Testis (tissue), 2 donors: ENCODE measurements at regions not wholly inside any gene's neighbourhood (a gene's known extent, or its start where the extent isn't known, plus 50 kb on each side); places are given as distances from the start of the nearest gene placed in this dataset.

Source experiments
- DNase-seq: peaks from one replicate; pipeline ENCODE4 v3.0.0-alpha.2; 2019
- H3K27ac ChIP-seq, 2 donors: fragments of 200-600 bp; sonication (generic); one replicate each; pipeline ENCODE4 v1.5.1; 2019
- H3K27me3 ChIP-seq: fragments of 200-600 bp; sonication (generic); one replicate; pipeline ENCODE4 v1.5.1; 2019
- H3K36me3 ChIP-seq: fragments of 200-600 bp; sonication (generic); one replicate; pipeline ENCODE4 v1.5.1; 2017; ENCODE audit warnings: low read depth; ENCODE audit errors: missing control alignments
- H3K4me1 ChIP-seq: fragments of 200-600 bp; sonication (generic); one replicate; pipeline ENCODE4 v1.5.1; 2019
- H3K4me3 ChIP-seq, 2 donors: fragments of 200-600 bp; sonication (generic); one replicate each; pipeline ENCODE4 v1.5.1; 2017 to 2019
- H3K9me3 ChIP-seq: fragments of 200-600 bp; sonication (generic); one replicate; pipeline ENCODE4 v1.5.1; 2017
- POLR2A ChIP-seq: fragments of 450-650 bp; IDR thresholded peaks from one replicate; pipeline ENCODE4 v1.6.1; 2017; ENCODE audit warnings: antibody characterized with exemption, mild to moderate bottlenecking, moderate library complexity
- WGBS, 2 donors: methylation state at CpG; one replicate each; pipeline ENCODE4 v1.1.5; 2018; 5-methylcytosine and 5-hydroxymethylcytosine counted together
- intact Hi-C: fragments of 100-400 bp; cut with DNase I; formaldehyde crosslinking; loops from one replicate; pipeline ENCODE4 v1.15.1; 2023; ENCODE audit warnings: low total_unique reads
- TF ChIP-seq, protein P1 (sequence below), 3 experiments: fragments of 450-650 bp in 2 of 3; fragments of 200-600 bp in 1 of 3; sonication (generic) in 1 of 3; IDR thresholded peaks; one replicate each; pipeline ENCODE4 v1.5.1; 2016 to 2019; ENCODE audit warnings: antibody characterized with exemption in 3 of 3, mild to moderate bottlenecking in 2 of 3, moderate library complexity in 1 of 3

GRCh38 chr12:38110026-38110699 lies 206.4 kb upstream of the ALG10B start:
- H3K9me3 ChIP-seq, result no peaks in the 10 kb centered on the region
- no peak overlapping the region for H3K4me3 ChIP-seq
- no peak for DNase-seq
- H3K4me1 ChIP-seq, result no peaks in the 10 kb centered on the region
- H3K27me3 ChIP-seq, result no peaks in the 10 kb centered on the region
- H3K27ac ChIP-seq, result no peak overlapping the region
- WGBS, 2 donors, result 71 to 72% methylated on average over 2 of the region's 2 CpGs
- intact Hi-C loops, result no loop called here
- H3K36me3 ChIP-seq, result no peaks in the 10 kb centered on the region
- TF ChIP-seq, protein P1, sequence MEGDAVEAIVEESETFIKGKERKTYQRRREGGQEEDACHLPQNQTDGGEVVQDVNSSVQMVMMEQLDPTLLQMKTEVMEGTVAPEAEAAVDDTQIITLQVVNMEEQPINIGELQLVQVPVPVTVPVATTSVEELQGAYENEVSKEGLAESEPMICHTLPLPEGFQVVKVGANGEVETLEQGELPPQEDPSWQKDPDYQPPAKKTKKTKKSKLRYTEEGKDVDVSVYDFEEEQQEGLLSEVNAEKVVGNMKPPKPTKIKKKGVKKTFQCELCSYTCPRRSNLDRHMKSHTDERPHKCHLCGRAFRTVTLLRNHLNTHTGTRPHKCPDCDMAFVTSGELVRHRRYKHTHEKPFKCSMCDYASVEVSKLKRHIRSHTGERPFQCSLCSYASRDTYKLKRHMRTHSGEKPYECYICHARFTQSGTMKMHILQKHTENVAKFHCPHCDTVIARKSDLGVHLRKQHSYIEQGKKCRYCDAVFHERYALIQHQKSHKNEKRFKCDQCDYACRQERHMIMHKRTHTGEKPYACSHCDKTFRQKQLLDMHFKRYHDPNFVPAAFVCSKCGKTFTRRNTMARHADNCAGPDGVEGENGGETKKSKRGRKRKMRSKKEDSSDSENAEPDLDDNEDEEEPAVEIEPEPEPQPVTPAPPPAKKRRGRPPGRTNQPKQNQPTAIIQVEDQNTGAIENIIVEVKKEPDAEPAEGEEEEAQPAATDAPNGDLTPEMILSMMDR (IDR thresholded peaks at IDR 0.05), result no peak
- no peak for TF ChIP-seq POLR2A

DNA sequence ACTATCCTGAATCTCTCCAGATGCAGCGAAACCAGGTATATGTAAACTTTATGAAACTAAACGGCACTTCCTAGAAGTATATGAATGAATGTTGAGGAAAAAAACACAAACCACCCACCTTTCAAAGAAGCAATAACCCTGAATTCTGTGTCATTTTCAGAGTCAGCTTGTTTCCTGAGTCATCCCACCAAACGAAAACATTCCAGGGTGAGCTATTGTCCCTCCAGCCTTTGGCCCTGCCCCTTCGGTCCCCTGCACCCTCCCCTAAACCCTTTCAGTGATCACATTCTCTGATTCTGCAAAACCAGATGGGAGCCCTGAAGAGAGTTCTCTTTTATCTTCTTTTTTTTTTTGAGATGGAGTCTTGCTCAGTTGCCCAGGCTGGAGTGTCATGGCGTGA lies 202.6 kb upstream of the ALG10B start:
- intact Hi-C loops, result no loop called here
- 72 to 82% methylated on average over 5 of the region's 5 CpGs for WGBS, 2 donors

GRCh38 chr12:38116968-38117367 lies 199.6 kb upstream of the ALG10B start:
- TF ChIP-seq, protein P1 (IDR thresholded peaks at IDR 0.05), result no peak
- no peak for TF ChIP-seq POLR2A
- Histone ChIP-seq H3K9me3 (no peaks in the 10 kb centered on the region), H3K27me3 (no peaks in the 10 kb centered on the region), H3K36me3 (no peaks in the 10 kb centered on the region), H3K4me1 (no peaks in the 10 kb centered on the region), H3K4me3 (no peak overlapping the region), H3K27ac (no peak overlapping the region)
- 59 to 81% methylated on average over 2 to 5 of the region's 5 CpGs for WGBS, 2 donors
- no peak for DNase-seq
- intact Hi-C loops, result no loop called here

More for the DNA sequence above, 202.6 kb upstream of the ALG10B start:
- H3K9me3 ChIP-seq, result no peaks in the 10 kb centered on the region
- H3K27me3 ChIP-seq, result no peaks in the 10 kb centered on the region
- H3K4me3 ChIP-seq, result no peak overlapping the region
- H3K27ac ChIP-seq, result no peak overlapping the region
- no peak for TF ChIP-seq POLR2A
- TF ChIP-seq, protein P1 (IDR thresholded peaks at IDR 0.05), result no peak
- no peaks in the 10 kb centered on the region for H3K4me1 ChIP-seq
- no peaks in the 10 kb centered on the region for H3K36me3 ChIP-seq
- no peak for DNase-seq

DNA sequence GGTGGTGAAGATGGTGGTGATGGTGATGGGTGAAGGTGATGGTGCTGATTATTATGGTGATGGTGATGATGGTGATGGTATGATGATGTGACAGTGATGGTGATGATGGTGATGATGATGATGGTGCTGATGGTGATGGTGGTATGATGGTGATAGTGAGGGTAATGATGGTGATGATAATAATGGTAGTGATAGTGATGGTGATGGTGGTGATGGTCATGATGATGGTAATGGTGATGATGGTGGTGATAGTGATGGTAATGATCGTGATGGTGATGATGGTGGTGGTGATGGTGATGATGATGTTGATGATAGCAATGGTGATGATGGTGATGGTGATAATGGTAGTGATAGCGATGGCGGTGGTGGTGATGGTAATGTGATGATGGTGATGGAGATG lies 197.9 kb upstream of the ALG10B start:
- no peaks in the 10 kb centered on the region for H3K9me3 ChIP-seq

More for the DNA sequence above, 197.9 kb upstream of the ALG10B start:
- intact Hi-C loops, result no loop called here
- Histone ChIP-seq H3K27ac (no peak overlapping the region), H3K4me1 (no peaks in the 10 kb centered on the region), H3K4me3 (no peak overlapping the region), H3K36me3 (no peaks in the 10 kb centered on the region), H3K27me3 (no peaks in the 10 kb centered on the region)
- DNase-seq, result no peak
- 88 to 90% methylated on average over 3 of the region's 3 CpGs for WGBS, 2 donors
- no peak for TF ChIP-seq POLR2A
- TF ChIP-seq, protein P1 (IDR thresholded peaks at IDR 0.05), result no peak
